KG1 (cell line): ENCODE measurements at regions not wholly inside any gene's neighbourhood (a gene's known extent, or its start where the extent isn't known, plus 50 kb on each side); places are given as distances from the start of the nearest gene placed in this dataset.
A peak's percentile ranks its signal among the peaks of the same experiment; 100 is the strongest.

ENCODE experiments used
- DNase-seq: peaks from one replicate; lab custom pipeline; 2025; lab: John Stamatoyannopoulos, UW

- DNase-seq, result no peak
Measured at GRCh38 chr6:140594806-140595128, 1220.3 kb upstream of the CITED2 start.

GRCh38 chr6:140592877-140593276, 1218.4 kb upstream of the CITED2 start:
- DNase-seq, result no peak

- no peak for DNase-seq
Measured at GRCh38 chr6:140590641-140591040, 1216.2 kb upstream of the CITED2 start.

DNA sequence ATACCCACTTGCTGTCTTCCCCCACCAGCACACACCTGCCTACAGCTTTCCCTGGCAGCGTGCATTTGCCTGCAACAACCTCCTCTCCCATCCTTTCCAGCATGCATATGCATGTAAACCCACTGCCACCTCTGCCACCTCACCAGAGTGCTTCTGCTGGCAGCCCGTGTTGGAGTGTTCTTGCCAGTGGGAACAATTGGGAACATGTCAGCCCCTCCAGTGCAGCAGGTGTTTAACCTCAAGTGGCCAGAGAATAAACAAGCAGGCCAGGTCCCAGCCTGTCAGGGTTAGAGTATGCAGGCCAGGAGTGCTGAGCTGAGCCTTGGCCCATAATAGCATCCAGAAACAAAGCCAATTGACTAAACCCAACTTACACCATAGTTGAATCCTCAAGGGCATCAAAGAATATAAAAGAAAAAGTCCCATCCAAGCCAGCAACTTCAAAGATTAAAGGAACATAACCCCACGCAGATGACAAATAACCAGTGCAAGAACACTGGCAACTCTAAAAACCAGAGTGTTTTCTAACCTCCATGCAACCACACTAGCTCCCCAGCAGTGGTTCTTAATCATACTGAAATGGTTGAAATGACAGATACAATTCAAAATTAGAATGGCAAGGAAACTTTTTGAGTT, 1212.1 kb upstream of the CITED2 start:
- no peak for DNase-seq

DNA sequence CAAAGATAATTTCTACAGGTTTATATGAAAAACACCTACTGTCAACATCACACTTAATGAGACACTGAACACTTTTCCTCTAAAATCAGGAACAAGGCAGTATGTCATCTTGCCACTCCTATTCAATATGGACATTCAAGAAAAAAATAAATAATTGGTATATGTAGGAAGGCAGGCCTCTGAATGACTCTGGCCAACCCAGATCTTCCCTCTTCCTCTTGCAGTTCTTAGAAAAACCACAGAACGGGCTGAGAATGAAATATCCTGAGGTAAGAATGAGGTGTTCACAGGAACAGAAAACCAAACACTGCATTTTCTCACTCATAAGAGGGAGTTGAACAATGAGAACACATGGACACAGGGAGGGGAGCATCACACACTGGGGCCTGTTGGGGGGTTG, 1207.2 kb upstream of the CITED2 start:
- DNase-seq, result peak; percentile 16

GRCh38 chr6:140579918-140580317, 1205.5 kb upstream of the CITED2 start:
- no peak for DNase-seq

GRCh38 chr6:140576004-140576555, 1201.6 kb upstream of the CITED2 start:
- DNase-seq, result no peak

DNA sequence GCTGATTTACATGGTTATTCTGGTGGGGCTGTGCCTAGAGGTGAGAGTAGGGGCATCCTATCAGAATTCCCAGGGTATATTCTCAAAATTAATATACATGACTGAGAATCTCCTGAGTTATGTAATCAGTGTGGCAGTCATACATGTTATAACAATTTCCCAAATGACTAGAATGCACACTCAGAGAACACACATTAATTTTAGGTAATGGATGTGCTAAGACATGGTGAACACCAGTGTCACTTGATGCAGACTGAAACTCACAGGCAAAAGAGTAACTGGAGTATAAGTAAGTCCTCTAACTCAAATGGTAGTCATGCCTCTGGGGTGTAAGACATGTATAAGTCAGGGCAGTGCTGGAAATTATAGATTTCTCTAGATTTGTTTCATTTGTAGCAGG, 1198.4 kb upstream of the CITED2 start:
- no peak for DNase-seq

GRCh38 chr6:140572129-140572528, 1197.7 kb upstream of the CITED2 start:
- DNase-seq, result no peak

DNA sequence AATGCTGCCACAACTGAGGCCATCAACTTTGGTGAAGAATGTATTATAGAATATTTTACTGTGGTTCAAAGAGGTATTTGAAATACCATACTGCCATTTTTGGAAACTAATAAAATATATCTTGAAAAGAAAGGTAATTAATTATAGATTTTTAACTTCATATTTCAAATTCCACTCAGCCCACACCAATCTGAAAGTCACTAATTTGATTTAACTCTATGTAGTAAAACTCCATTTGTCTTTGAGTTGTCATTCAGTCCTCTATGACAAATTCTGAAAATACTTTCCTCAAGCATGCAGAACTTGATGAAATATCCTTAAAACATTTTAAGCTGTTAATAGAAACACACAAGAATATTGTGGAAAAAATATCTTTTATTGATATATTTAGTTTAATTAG, 1196.7 kb upstream of the CITED2 start:
- no peak for DNase-seq

DNA sequence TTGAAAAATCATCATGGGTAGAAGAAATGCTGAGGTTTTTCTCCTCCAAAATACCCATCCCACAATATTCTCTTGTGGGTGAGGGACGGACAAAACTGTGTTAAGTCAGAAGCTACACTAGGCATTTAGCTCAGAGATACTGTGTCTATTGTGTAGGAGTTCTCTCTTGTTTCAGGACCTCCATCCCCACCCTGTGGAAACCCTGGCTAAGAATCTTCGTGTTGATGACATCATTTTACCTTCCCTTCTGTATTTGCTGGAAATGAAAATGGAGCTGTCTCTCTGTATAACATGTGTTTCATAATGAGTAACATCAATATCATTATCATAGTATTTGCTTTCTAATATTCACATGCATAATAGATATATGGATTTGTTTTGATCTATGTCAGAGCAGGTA, 1193.0 kb upstream of the CITED2 start:
- no peak for DNase-seq

DNA sequence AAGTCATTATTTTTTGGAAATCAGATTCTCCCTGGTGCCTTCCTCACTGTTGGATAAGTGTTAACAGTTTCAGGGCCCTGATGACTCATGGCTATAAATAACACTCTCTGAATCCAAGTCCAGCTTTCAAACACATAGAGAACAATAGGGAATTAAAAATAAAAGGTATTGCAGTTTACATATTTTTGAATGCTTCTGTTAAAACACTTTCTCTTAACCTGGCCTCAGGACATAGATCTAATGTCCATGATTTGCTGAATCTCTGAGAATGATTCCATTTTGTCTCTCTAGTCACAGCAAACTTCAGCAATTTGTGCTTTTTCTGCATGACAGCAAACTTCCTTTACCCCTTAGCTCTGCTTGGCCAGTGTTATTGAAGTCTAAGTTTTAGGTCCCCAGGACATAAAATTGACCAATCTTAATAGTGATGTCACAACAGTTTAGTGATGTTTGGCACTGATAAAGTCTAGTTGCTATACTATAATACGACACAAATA, 1192.4 kb upstream of the CITED2 start:
- DNase-seq, result no peak

DNA sequence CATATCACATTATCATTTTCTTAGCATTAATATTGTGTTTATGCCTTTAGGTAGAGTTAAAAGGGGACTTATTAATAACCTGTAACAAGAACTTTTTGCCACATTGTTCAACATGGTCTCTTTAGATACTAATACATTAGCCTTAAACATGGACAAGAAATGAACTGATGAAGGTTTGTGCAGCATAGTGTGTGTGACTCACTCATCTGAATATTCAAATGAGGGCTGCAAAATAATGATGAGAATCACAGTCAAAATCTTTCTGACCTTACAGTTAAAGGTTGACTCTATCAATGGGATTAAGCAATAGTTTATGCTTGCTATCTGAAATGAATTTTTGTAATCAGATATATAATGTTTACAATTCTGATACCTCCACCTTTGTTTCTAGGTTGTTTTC, 1189.3 kb upstream of the CITED2 start:
- no peak for DNase-seq

GRCh38 chr6:140561701-140562100, 1187.3 kb upstream of the CITED2 start:
- no peak for DNase-seq

DNA sequence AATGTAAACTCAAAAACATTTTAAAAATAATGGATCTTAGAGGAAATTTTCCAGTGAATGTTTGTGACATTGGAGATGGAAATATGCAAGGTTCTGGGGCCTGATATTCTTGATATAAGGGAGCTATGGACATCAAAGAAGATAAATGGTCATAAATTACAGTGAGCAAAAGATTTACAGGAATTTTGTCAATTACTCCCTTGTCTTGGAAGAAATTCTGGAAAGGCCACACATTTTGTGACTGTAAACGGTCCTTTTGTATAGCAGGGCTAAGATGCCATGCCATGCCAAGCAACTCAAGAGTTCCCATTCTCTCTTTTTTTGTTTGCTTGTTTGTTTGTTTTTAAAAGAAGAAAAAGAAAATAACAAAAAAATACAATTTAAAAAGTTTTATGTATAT, 1186.2 kb upstream of the CITED2 start:
- DNase-seq, result no peak

DNA sequence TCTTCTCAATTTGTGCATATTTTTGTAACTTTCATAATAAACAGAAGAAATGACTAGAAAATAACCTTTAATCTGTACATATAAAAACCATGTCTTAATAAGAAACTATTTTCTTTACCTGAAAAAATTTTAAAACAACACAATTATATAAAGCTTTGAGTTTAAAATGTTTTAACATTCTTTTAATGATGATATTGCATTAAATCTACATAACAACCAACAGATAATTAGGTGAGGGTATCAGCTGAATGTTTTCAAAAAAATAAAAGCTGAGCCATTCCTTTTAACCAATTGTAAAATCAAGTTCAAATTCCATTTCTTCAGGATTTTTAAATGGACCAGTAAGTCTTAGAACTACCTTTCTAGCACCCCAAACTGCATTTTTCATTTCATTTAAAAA, 1185.0 kb upstream of the CITED2 start:
- DNase-seq, result no peak

DNA sequence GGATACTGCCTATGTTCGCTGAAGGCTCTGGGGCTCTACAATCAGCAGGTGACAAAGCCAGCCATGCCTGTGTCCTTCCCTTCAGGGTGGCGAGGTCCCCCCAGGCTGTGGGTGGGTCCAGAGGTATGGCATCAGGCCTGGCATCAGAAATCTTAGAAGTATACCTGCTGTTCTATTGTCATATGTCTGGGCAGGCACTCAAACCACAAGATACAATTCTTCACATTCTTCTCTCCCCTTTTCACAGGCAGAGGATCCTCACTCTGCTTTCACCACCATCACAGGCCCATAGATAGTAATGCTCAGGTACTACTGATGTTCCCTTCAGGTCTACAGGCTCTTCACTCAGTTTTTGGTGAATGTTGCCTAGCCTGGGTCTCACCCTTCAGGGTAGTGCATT, 1180.0 kb upstream of the CITED2 start:
- DNase-seq, result no peak

DNA sequence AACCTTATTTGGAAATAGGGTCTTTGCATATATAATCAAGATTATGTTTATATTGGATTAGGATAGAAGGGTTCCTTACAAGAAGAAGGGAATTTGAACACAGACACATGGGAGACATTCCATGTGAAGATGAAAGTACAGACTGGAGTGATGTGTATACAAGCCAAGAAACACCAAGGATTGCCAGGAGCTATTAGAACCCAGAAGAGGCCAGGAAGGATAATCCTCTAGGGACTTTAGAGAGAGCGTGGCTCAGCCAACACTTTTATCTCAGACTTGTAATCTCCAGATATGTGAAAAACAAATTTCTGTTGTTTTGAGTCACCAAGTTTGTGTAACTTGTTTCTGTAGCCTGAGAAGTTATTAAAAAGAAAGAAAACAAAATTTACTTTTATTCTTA, 1173.9 kb upstream of the CITED2 start:
- DNase-seq, result no peak

DNA sequence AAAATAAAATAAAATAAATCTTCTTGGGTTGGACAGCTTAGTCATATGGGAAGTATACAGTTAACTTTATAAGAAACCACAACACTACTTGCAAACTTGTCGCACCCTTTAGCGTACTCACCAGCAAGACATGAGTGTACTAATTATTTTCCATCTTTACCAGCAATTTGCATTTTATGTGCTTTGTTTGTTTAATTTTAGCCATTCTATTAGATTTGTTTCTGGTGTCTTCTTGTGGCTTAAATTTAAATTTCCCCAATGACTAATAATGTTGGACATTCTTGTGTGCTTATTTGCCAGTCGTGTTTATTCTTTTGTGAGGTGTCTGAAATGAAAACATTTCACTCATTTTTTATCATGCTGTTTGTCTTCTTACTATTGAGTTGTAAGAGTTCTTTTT, 1172.2 kb upstream of the CITED2 start:
- DNase-seq, result no peak

DNA sequence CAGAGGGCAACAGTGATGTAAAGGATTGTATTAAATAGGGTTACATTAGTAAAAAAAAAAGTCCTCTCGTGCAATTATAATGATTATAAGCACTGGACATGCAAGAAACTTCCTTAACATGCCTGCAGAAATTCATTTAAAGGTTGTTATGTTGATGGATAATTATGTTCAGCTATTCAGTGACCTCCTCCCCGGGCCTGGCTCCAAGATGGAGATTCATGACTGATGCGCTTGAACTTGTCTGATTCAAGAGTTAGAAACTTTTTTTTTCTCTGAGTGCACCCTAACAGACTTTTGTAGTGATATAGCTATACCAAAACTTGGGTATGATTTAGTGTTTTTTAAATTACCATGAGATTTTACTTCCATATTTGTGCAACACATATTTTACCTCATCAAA, 1170.0 kb upstream of the CITED2 start:
- no peak for DNase-seq

DNA sequence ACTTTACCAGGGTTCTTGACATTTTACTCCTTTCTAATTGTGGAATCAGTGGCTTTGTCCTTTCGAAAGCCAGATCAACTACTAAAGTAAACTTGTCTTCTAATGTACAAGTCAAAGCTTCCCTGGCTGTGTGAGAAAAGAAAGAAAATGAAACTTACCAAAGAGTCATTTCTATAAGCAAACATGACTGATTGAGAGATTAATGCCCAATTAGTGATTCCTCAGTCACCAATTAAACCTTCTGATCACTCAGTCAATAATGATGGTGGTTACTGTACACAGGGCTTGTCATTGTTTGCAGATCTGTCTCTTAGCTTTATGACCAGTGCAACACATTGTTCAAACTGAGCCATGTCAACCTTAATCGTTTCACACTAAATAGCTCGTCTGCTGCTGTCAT, 1168.4 kb upstream of the CITED2 start:
- DNase-seq, result no peak

- DNase-seq, result no peak
Measured at GRCh38 chr6:140541288-140541687, 1166.8 kb upstream of the CITED2 start.

DNA sequence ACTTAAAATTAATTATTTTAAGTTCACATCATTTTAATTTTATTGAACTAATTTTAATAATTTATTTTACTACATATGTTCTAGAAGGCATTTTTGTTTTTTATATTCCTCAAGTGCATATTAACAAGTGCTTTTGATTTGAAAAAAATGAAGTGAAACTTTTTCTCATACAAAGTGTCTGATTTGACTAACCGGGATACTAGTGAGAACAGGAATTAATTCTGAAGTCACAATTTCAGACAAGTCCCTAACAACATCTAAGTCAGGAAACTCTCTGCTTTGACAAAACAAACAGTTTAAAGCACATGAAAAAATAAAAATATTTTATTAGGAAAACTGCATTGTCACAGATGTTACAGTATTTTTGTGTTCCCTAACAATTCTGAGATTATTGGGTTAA, 1166.3 kb upstream of the CITED2 start:
- no peak for DNase-seq

DNA sequence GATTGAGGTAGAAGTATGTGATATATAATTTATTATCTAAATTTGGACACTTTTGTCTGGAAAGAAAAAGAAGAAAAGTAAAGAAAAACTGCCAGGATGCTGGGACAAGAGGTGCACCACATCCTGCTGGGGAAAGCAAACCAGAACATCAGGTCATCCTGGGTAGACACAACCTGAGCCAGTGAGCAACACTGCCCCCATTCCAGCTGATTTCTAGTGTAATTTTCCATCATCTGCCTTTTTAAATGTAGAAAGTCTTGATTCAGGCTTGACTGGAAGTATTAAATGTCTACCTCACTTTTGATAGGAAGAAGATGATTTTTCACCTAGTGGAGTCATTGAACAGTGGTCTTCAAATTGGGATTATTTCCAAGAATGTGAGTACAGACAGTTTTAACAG, 1164.5 kb upstream of the CITED2 start:
- no peak for DNase-seq
